ENCODE measurements at regions not wholly inside any gene's neighbourhood (a gene's known extent, or its start where the extent isn't known, plus 50 kb on each side); places are given as distances from the start of the nearest gene placed in this dataset.

DNA sequence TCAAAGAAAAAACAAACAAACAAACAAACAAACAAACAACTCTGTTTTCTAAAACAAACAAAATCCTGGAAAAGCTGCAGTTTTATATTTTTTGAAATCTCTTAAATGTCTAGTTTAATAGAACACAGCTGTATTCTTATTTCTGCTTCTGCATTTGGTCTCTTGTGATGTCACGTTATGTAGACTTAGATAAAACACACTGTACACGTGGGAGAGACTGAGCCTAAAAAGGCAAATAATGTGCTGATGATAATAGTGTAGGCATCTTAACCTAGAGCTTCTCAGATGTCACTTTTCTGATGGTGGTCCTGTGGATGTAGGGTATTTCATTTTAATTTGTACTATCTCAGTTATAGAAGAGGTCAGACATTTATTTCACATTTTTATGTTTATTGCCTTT lies 261.7 kb downstream of the UTRN start:
- Histone ChIP-seq H3K36me3 (peaks cover 0 to 71% (median 5%) of the 10 kb centered on the region in 3 donors), H3K27ac (no peak overlapping the region), H3K4me1 (peaks cover 0 to 5% (median 0%) of the 10 kb centered on the region in 3 donors), H3K27me3 (no peaks in the 10 kb centered on the region), H3K4me3 (no peak overlapping the region), H3K9me3 (no peaks in the 10 kb centered on the region)
- WGBS, 2 donors: 48 to 57% methylated on average over 2 of the region's 2 CpGs
- DNase-seq (no peak), ATAC-seq (no peak), FAIRE-seq (no peak)
- TF ChIP-seq, protein P1, sequence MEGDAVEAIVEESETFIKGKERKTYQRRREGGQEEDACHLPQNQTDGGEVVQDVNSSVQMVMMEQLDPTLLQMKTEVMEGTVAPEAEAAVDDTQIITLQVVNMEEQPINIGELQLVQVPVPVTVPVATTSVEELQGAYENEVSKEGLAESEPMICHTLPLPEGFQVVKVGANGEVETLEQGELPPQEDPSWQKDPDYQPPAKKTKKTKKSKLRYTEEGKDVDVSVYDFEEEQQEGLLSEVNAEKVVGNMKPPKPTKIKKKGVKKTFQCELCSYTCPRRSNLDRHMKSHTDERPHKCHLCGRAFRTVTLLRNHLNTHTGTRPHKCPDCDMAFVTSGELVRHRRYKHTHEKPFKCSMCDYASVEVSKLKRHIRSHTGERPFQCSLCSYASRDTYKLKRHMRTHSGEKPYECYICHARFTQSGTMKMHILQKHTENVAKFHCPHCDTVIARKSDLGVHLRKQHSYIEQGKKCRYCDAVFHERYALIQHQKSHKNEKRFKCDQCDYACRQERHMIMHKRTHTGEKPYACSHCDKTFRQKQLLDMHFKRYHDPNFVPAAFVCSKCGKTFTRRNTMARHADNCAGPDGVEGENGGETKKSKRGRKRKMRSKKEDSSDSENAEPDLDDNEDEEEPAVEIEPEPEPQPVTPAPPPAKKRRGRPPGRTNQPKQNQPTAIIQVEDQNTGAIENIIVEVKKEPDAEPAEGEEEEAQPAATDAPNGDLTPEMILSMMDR (IDR thresholded peaks at IDR 0.05): no peak
- intact Hi-C loops (cut with DNase I): no loop called here

DNA sequence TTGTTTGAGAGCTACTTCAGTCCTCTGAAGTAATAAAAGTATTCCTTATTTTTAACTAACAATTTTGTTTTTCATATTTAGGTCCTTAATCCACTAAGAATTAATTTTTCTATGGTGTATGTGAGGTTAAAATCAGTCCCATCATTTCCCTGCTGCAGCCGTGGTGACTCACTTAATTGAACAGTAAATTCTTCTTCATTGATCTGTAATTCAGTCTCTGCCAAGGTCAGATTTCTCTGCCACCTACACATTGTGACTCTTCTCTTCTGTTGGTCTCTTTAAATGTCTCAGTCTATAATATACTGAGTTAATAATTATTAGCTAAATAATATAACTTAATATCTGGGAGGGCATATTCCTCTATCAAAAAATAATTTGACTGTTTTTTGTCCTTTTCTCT lies 262.3 kb downstream of the UTRN start:
- no peaks in the 10 kb centered on the region for H3K9me3 ChIP-seq
- peaks cover 0 to 73% (median 5%) of the 10 kb centered on the region in 3 donors for H3K36me3 ChIP-seq
- TF ChIP-seq, protein P1 (IDR thresholded peaks at IDR 0.05): no peak
- peaks cover 0 to 5% (median 0%) of the 10 kb centered on the region in 3 donors for H3K4me1 ChIP-seq
- H3K4me3 ChIP-seq: no peak overlapping the region
- H3K27me3 ChIP-seq: no peaks in the 10 kb centered on the region
- ATAC-seq (no peak), DNase-seq (no peak), FAIRE-seq (no peak)
- H3K27ac ChIP-seq: no peak overlapping the region
- intact Hi-C loops (cut with DNase I): no loop called here
- WGBS, 2 donors: 26 to 28% methylated on average over 1 of the region's 1 CpG

DNA sequence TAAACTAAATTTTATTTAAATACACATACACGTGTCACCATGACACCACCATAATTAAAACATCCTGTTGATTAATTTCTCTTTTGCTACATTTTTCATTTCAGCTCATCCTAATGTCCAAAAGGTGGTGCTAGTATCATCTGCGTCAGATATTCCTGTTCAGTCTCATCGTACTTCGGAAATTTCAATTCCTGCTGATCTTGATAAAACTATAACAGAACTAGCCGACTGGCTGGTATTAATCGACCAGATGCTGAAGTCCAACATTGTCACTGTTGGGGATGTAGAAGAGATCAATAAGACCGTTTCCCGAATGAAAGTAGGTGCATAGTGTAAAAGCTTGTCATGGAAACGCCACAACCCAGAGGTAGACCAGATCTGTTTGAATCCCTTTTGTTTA lies 263.4 kb downstream of the UTRN start:
- TF ChIP-seq, protein P1 (IDR thresholded peaks at IDR 0.05): no peak
- FAIRE-seq (no peak), ATAC-seq (no peak), DNase-seq (no peak)
- no peaks in the 10 kb centered on the region for H3K9me3 ChIP-seq
- WGBS, 2 donors: 78 to 79% methylated on average over 9 of the region's 9 CpGs
- H3K27me3 ChIP-seq: no peaks in the 10 kb centered on the region
- H3K4me3 ChIP-seq: no peak overlapping the region
- H3K4me1 ChIP-seq: peaks cover 0 to 5% (median 0%) of the 10 kb centered on the region in 3 donors
- H3K36me3 ChIP-seq: peaks cover 0 to 62% (median 8%) of the 10 kb centered on the region in 3 donors
- no peak overlapping the region for H3K27ac ChIP-seq
- intact Hi-C loops (cut with DNase I): no loop called here

DNA sequence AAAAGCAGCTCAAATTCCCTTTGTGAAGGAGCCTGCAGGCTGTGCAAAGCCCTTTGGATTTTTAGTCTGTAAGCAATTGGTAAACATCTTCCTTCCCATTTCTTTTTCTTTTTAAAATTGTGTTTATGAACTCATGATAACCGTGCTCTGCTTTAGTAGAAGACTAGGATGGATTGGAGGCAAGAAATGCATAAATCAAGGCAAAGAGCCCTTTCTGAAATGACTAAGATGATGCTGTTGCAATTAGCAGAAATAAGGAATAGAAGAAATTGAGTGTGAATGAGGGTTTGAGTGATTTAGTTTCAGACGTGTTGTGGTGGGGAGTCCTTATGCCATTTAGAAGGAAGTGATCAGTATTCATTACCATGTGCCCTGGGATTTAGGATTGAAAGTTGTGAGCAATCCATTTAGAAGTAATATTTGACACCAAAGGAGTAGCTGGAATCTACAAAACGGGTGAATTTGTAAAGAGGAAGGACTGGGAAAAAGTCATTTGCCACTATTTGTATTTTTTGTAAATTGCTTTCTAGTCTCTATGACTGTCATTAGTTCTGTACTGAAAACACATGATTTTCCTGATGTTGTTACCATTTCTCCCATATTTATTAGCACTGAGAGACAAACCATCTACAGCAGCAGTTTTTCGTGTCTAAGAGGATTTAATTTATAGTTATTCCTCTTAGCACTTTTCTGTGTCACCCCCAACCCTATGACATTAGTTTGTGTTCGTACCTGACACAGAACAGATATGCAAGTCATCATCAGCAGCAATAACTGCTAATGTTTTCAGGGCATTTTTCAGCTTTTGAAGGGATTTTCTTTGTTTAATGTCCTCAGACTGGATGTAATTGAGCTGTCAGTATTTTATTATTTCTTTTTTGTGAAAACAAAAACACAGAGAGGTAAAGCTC lies 265.0 kb downstream of the UTRN start:
- peaks cover 0 to 5% (median 0%) of the 10 kb centered on the region in 3 donors for H3K4me1 ChIP-seq
- DNase-seq: no peak
- H3K4me3 ChIP-seq: no peak overlapping the region
- no peaks in the 10 kb centered on the region for H3K27me3 ChIP-seq
- FAIRE-seq: no peak
- peaks cover 0 to 55% (median 8%) of the 10 kb centered on the region in 3 donors for H3K36me3 ChIP-seq
- intact Hi-C loops (cut with DNase I): no loop called here
- no peak for ATAC-seq
- WGBS, 2 donors: 90 to 96% methylated on average over 5 of the region's 5 CpGs
- TF ChIP-seq, protein P1 (IDR thresholded peaks at IDR 0.05): no peak
- no peaks in the 10 kb centered on the region for H3K9me3 ChIP-seq
- no peak overlapping the region for H3K27ac ChIP-seq

DNA sequence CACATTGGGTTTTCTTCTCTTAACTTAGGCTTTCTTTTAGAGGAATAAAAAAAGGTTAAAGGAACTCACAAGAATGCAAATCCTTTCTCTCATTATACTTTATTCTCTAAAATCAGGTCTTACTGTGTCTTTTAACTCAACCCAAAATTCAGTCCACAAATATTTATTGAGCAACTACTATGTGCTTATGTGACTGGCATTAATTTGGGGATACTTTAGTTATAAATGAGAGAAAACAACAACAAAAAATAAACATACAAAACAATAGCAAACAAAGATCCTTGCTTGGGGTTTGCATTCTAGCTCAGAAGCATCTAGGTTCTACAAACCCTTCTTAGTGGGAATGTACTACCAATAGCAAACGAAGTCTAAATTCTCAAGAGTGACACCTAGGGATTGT lies 266.2 kb downstream of the UTRN start:
- no peak for DNase-seq
- intact Hi-C loops (cut with DNase I): no loop called here
- no peak for FAIRE-seq

More for the DNA sequence above, 266.2 kb downstream of the UTRN start:
- Histone ChIP-seq H3K4me3 (no peak overlapping the region), H3K27ac (no peak overlapping the region), H3K27me3 (no peaks in the 10 kb centered on the region), H3K36me3 (peaks cover 0 to 52% (median 8%) of the 10 kb centered on the region in 3 donors), H3K4me1 (peaks cover 0 to 5% (median 0%) of the 10 kb centered on the region in 3 donors), H3K9me3 (no peaks in the 10 kb centered on the region)
- TF ChIP-seq, protein P1 (IDR thresholded peaks at IDR 0.05): no peak
- no peak for ATAC-seq
- 92% methylated on average over 1 of the region's 1 CpG for WGBS, 2 donors
